Ovary (tissue), 7 donors: ENCODE measurements at regions not wholly inside any gene's neighbourhood (a gene's known extent, or its start where the extent isn't known, plus 50 kb on each side); places are given as distances from the start of the nearest gene placed in this dataset.
"Not testable (repeated sequence)": the region's sequence is repeated elsewhere in the genome, so short reads cannot be mapped to it uniquely, and the experiment has no call there.

Source experiments
- DNase-seq, 5 donors: peaks; one replicate each; pipeline ENCODE4 v3.0.0-alpha.2; 2019 to 2020
- H3K27ac ChIP-seq, 2 donors: fragments of 200-600 bp; one replicate each; pipeline versions ENCODE4 v1.5.1 to v1.8.0; 2019 to 2022
- H3K27me3 ChIP-seq: fragments of 200-600 bp; one replicate; pipeline ENCODE4 v1.8.0; 2022
- H3K36me3 ChIP-seq: fragments of 200-600 bp; sonication (generic); one replicate; pipeline ENCODE4 v1.5.1; 2019
- H3K4me1 ChIP-seq: one replicate; pipeline ENCODE4 v1.8.1; 2013; ENCODE audit warnings: mild to moderate bottlenecking, moderate library complexity; ENCODE audit not compliant: insufficient read depth
- H3K4me3 ChIP-seq: fragments of 200-600 bp; sonication (generic); one replicate; pipeline ENCODE4 v1.5.1; 2017
- H3K9me3 ChIP-seq, 2 donors: fragments of 200-600 bp in 1 of 2; sonication (generic) in 1 of 2; one replicate each; pipeline versions ENCODE4 v1.5.1 to v1.8.1; 2013 to 2019; ENCODE audit warnings: mild to moderate bottlenecking in 1 of 2, moderate library complexity in 1 of 2
- EP300 ChIP-seq: sonication (generic); formaldehyde crosslinking; IDR thresholded peaks from one replicate; pipeline ENCODE4 v1.6.1; 2017; ENCODE audit warnings: antibody characterized with exemption
- POLR2A ChIP-seq: fragments of 450-650 bp; IDR thresholded peaks from one replicate; pipeline ENCODE4 v1.6.1; 2017; ENCODE audit warnings: antibody characterized with exemption, mild to moderate bottlenecking, moderate library complexity
- WGBS, 3 donors: extraction: QIAGEN DNeasy Blood & Tissue Kit in 1 of 3; methylation state at CpG; one replicate each; pipeline versions ENCODE4 v1.1.5 to v1.1.7; 2013 to 2017; 5-methylcytosine and 5-hydroxymethylcytosine counted together
- intact Hi-C, 4 donors: fragments of 100-400 bp; cut with DNase I; formaldehyde crosslinking; loops; one replicate each; pipeline versions ENCODE4 v1.11.0 to v1.15.1; 2022 to 2023
- TF ChIP-seq, protein P1 (sequence below), 3 donors: fragments of 450-650 bp in 2 of 3; fragments of 200-600 bp in 1 of 3; IDR thresholded peaks; one replicate each; pipeline versions ENCODE4 v1.5.1 to v1.8.0; 2016 to 2022; ENCODE audit warnings: antibody characterized with exemption in 3 of 3, mild to moderate bottlenecking in 1 of 3
- donor health status: DM: no; HTN: no; CAD: no; lungs with moderate emphysema.
- donor health status: DM: no; HTN: no; CAD: no.
- donor health status: Bipolar disorder and iron deficiency.
- donor health status: DM: no; HTN: no; CAD: no.
- donor health status: DM: yes; HTN: yes; CAD: no.

- intact Hi-C loops, result no loop called here
- DNase-seq, result no peak
These were observed 70.2 kb upstream of the MUCL1 start for GRCh38 chr12:54784115-54784514.

DNA sequence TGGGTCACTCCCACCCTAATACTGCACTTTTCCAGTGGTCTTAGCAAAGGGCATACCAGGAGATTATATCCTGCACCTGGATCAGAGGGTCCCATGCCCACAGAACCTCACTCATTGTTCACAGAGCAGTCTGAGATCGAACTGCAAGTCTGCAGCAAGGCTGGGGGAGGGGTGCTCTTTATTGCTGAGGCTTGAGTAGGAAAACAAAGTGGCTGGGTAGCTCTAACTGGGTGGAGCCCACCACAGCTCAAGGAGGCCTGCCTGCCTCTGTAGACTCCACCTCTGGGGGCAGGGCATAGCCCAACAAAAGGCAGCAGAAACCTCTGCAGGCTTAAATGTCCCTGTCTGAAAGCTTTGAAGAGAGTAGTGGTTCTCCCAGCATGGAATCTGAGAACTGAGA lies 77.3 kb upstream of the MUCL1 start:
- H3K4me1 ChIP-seq, H3K27ac ChIP-seq, H3K27me3 ChIP-seq, H3K4me3 ChIP-seq, H3K36me3 ChIP-seq, DNase-seq, intact Hi-C loops, H3K9me3 ChIP-seq: not testable (repeated sequence)
- WGBS, 3 donors, result 56 to 78% (median 56%) methylated on average over 1 of the region's 1 CpG

More at GRCh38 chr12:54784115-54784514, 70.2 kb upstream of the MUCL1 start:
- no peaks in the 10 kb centered on the region for H3K27me3 ChIP-seq
- no peak overlapping the region for H3K4me3 ChIP-seq
- TF ChIP-seq, protein P1, sequence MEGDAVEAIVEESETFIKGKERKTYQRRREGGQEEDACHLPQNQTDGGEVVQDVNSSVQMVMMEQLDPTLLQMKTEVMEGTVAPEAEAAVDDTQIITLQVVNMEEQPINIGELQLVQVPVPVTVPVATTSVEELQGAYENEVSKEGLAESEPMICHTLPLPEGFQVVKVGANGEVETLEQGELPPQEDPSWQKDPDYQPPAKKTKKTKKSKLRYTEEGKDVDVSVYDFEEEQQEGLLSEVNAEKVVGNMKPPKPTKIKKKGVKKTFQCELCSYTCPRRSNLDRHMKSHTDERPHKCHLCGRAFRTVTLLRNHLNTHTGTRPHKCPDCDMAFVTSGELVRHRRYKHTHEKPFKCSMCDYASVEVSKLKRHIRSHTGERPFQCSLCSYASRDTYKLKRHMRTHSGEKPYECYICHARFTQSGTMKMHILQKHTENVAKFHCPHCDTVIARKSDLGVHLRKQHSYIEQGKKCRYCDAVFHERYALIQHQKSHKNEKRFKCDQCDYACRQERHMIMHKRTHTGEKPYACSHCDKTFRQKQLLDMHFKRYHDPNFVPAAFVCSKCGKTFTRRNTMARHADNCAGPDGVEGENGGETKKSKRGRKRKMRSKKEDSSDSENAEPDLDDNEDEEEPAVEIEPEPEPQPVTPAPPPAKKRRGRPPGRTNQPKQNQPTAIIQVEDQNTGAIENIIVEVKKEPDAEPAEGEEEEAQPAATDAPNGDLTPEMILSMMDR (IDR thresholded peaks at IDR 0.05), result no peak
- TF ChIP-seq POLR2A, result no peak
- TF ChIP-seq EP300, result no peak
- H3K9me3 ChIP-seq, result no peaks in the 10 kb centered on the region
- no peaks in the 10 kb centered on the region for H3K4me1 ChIP-seq
- no peaks in the 10 kb centered on the region for H3K36me3 ChIP-seq
- no peak overlapping the region for H3K27ac ChIP-seq

GRCh38 chr12:54773593-54773992 lies 80.7 kb upstream of the MUCL1 start:
- WGBS, 3 donors, result 83 to 95% (median 94%) methylated on average over 1 of the region's 1 CpG
- intact Hi-C loops, result no loop called here
- Histone ChIP-seq H3K27ac (no peak overlapping the region), H3K36me3 (no peaks in the 10 kb centered on the region), H3K4me1 (no peaks in the 10 kb centered on the region), H3K9me3 (no peaks in the 10 kb centered on the region), H3K27me3 (no peaks in the 10 kb centered on the region), H3K4me3 (no peak overlapping the region)
- no peak for TF ChIP-seq EP300
- no peak for TF ChIP-seq POLR2A
- TF ChIP-seq, protein P1 (IDR thresholded peaks at IDR 0.05), result no peak
- DNase-seq, result no peak

DNA sequence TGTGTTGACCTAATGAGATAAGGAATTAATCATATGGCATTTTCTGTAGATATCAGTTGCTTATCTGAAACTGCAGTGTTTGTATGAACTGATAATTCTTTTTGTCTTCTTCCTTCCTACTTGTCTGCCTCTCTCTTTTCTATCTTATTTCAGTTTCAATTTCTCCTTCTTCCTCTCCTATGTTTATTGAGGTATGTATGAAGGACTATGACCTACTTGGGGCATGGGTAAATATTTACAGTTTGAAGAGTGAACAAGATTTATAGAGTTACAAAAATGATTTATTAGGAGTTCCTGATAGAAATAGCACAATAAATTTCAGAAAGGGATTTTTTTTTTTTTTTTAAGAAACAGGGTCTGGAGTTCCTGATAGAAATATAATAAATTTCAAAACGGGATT lies 88.7 kb upstream of the MUCL1 start:
- TF ChIP-seq EP300 (no peak), POLR2A (no peak)
- TF ChIP-seq, protein P1 (IDR thresholded peaks at IDR 0.05), result no peak
- 22 to 39% (median 28%) methylated on average over 1 of the region's 1 CpG for WGBS, 3 donors
- no peak overlapping the region for H3K4me3 ChIP-seq
- no peaks in the 10 kb centered on the region for H3K27me3 ChIP-seq
- H3K9me3 ChIP-seq, result no peaks in the 10 kb centered on the region
- intact Hi-C loops, result no loop called here
- H3K36me3 ChIP-seq, result no peaks in the 10 kb centered on the region
- no peak overlapping the region for H3K27ac ChIP-seq
- no peak for DNase-seq
- no peaks in the 10 kb centered on the region for H3K4me1 ChIP-seq

DNA sequence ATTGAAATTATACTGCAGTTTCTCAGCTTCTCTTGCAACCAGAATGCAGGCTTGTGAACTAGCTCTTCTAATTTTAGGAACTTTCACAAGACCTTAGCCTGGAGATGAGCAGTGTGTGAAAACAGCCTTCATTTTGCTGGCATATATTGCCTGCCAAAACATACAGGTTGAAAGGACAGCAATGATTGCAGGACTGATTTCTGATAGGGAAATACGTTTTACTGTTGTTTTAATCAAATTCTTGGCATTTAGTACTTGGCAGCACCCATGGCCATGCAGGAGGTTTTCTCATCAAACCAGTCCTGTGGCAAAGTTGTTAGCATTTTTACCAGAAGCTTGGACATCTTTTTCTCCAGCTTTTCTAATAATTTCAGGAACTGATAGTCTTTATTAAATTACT lies 91.9 kb upstream of the MUCL1 start:
- no peak overlapping the region for H3K4me3 ChIP-seq
- intact Hi-C loops, result no loop called here
- WGBS, 3 donors, result 0 to 13% (median 5%) methylated on average over 1 of the region's 1 CpG
- no peaks in the 10 kb centered on the region for H3K9me3 ChIP-seq
- H3K27ac ChIP-seq, result no peak overlapping the region
- TF ChIP-seq, protein P1 (IDR thresholded peaks at IDR 0.05), result no peak
- TF ChIP-seq EP300 (no peak), POLR2A (no peak)
- DNase-seq, result no peak
- H3K4me1 ChIP-seq, result no peaks in the 10 kb centered on the region
- no peaks in the 10 kb centered on the region for H3K27me3 ChIP-seq
- H3K36me3 ChIP-seq, result no peaks in the 10 kb centered on the region
